GM18858 (cell line): ENCODE measurements at regions not wholly inside any gene's neighbourhood (a gene's known extent, or its start where the extent isn't known, plus 50 kb on each side); places are given as distances from the start of the nearest gene placed in this dataset.

Experiments
- ATAC-seq: cut with Tn5 transposase; IDR thresholded peaks from one replicate; pipeline ENCODE4 v1.9.1; 2021; ENCODE audit not compliant: unreplicated experiment

- no peak for ATAC-seq
Measured at GRCh38 chr16:73713251-73713650, 583.4 kb upstream of the PSMD7 start.

GRCh38 chr16:73711406-73712080, 585.1 kb upstream of the PSMD7 start:
- ATAC-seq, result no peak

GRCh38 chr16:73710526-73710925, 586.1 kb upstream of the PSMD7 start:
- ATAC-seq, result no peak

GRCh38 chr16:73707863-73708262, 588.8 kb upstream of the PSMD7 start:
- ATAC-seq, result no peak

GRCh38 chr16:73703891-73704290, 592.7 kb upstream of the PSMD7 start:
- ATAC-seq, result no peak

GRCh38 chr16:73697336-73697735, 599.3 kb upstream of the PSMD7 start:
- ATAC-seq, result no peak

GRCh38 chr16:73692861-73693260, 603.8 kb upstream of the PSMD7 start:
- ATAC-seq, result no peak

GRCh38 chr16:73683804-73684203, 612.8 kb upstream of the PSMD7 start:
- ATAC-seq, result no peak

- ATAC-seq, result no peak
Measured at GRCh38 chr16:73672135-73672534, 624.2 kb upstream of the ZFHX3 start.

GRCh38 chr16:73670836-73671820, 623.2 kb upstream of the ZFHX3 start:
- ATAC-seq, result no peak

GRCh38 chr16:73669535-73670274, 621.8 kb upstream of the ZFHX3 start:
- no peak for ATAC-seq

- ATAC-seq, result no peak
Measured at GRCh38 chr16:73663720-73664119, 615.8 kb upstream of the ZFHX3 start.

GRCh38 chr16:73636196-73636595, 588.3 kb upstream of the ZFHX3 start:
- no peak for ATAC-seq

- ATAC-seq, result no peak
Measured at GRCh38 chr16:73629011-73629410, 581.1 kb upstream of the ZFHX3 start.

- no peak for ATAC-seq
Measured at GRCh38 chr16:73617738-73618137, 569.8 kb upstream of the ZFHX3 start.

- no peak for ATAC-seq
Measured at GRCh38 chr16:73616770-73617169, 568.8 kb upstream of the ZFHX3 start.

- ATAC-seq, result no peak
Measured at GRCh38 chr16:73616166-73616753, 568.3 kb upstream of the ZFHX3 start.

- no peak for ATAC-seq
Measured at GRCh38 chr16:73615071-73615940, 567.4 kb upstream of the ZFHX3 start.

- ATAC-seq, result no peak
Measured at GRCh38 chr16:73614131-73614530, 566.2 kb upstream of the ZFHX3 start.

- ATAC-seq, result no peak
Measured at GRCh38 chr16:73610605-73611156, 562.8 kb upstream of the ZFHX3 start.
